Right hindlimb (tissue), 1 donor: ENCODE measurements at regions not wholly inside any gene's neighbourhood (a gene's known extent, or its start where the extent isn't known, plus 50 kb on each side); places are given as distances from the start of the nearest gene placed in this dataset.
A peak's percentile ranks its signal among the peaks of the same experiment; 100 is the strongest.
"Not testable (repeated sequence)": the region's sequence is repeated elsewhere in the genome, so short reads cannot be mapped to it uniquely, and the experiment has no call there.

Source experiments
- DNase-seq: peaks from one replicate; pipeline ENCODE4 v3.0.0-alpha.2; 2018

- no peak for DNase-seq
Observed at GRCh38 chr20:54794110-54794509, 318.7 kb downstream of the DOK5 start.

- DNase-seq: peak; percentile 17
Observed at GRCh38 chr20:54793291-54793992, 318.0 kb downstream of the DOK5 start.

GRCh38 chr20:54792688-54793087 is 317.3 kb downstream of the DOK5 start:
- no peak for DNase-seq

- not testable (repeated sequence) for DNase-seq
Observed at GRCh38 chr20:54788260-54788659, 312.9 kb downstream of the DOK5 start.

GRCh38 chr20:54782758-54783157 is 307.4 kb downstream of the DOK5 start:
- not testable (repeated sequence) for DNase-seq

- DNase-seq: no peak
Observed at GRCh38 chr20:54774426-54774825, 299.0 kb downstream of the DOK5 start.

- DNase-seq: no peak
Observed at GRCh38 chr20:54773643-54774000, 298.2 kb downstream of the DOK5 start.

GRCh38 chr20:54772893-54773642 is 297.7 kb downstream of the DOK5 start:
- DNase-seq: no peak

GRCh38 chr20:54766483-54766882 is 291.1 kb downstream of the DOK5 start:
- DNase-seq: no peak

GRCh38 chr20:54763366-54763765 is 288.0 kb downstream of the DOK5 start:
- DNase-seq: no peak

GRCh38 chr20:54759589-54759988 is 284.2 kb downstream of the DOK5 start:
- DNase-seq: no peak

GRCh38 chr20:54746796-54747195 is 271.4 kb downstream of the DOK5 start:
- no peak for DNase-seq

- DNase-seq: no peak
Observed at GRCh38 chr20:54745780-54746179, 270.4 kb downstream of the DOK5 start.

- no peak for DNase-seq
Observed at GRCh38 chr20:54744097-54744496, 268.7 kb downstream of the DOK5 start.

- no peak for DNase-seq
Observed at GRCh38 chr20:54742193-54742592, 266.8 kb downstream of the DOK5 start.

- DNase-seq: no peak
Observed at GRCh38 chr20:54736421-54736820, 261.0 kb downstream of the DOK5 start.

GRCh38 chr20:54733687-54734086 is 258.3 kb downstream of the DOK5 start:
- no peak for DNase-seq

- no peak for DNase-seq
Observed at GRCh38 chr20:54727490-54727889, 252.1 kb downstream of the DOK5 start.

- no peak for DNase-seq
Observed at GRCh38 chr20:54726687-54727300, 251.4 kb downstream of the DOK5 start.

GRCh38 chr20:54725266-54725665 is 249.9 kb downstream of the DOK5 start:
- not testable (repeated sequence) for DNase-seq

GRCh38 chr20:54723723-54724122 is 248.3 kb downstream of the DOK5 start:
- no peak for DNase-seq

GRCh38 chr20:54717983-54718382 is 242.6 kb downstream of the DOK5 start:
- no peak for DNase-seq

- DNase-seq: no peak
Observed at GRCh38 chr20:54716790-54717189, 241.4 kb downstream of the DOK5 start.

- DNase-seq: no peak
Observed at GRCh38 chr20:54716174-54716747, 240.9 kb downstream of the DOK5 start.
